Small intestine (tissue), 7 donors: ENCODE measurements at regions not wholly inside any gene's neighbourhood (a gene's known extent, or its start where the extent isn't known, plus 50 kb on each side); places are given as distances from the start of the nearest gene placed in this dataset.

Experiments used
- DNase-seq, 2 donors: peaks; one replicate each; pipeline versions ENCODE4 v3.0.0 to v3.0.0-alpha.2; 2013
- FAIRE-seq: peaks from 2 replicates; lab custom pipeline; 2012; peaks lifted over from hg19 to GRCh38; lab: Jason Lieb, UNC
- H3K27ac ChIP-seq, 3 donors: one replicate each; pipeline ENCODE4 v1.5.1; 2013; ENCODE audit warnings: low read length in 2 of 3, mild to moderate bottlenecking in 2 of 3, control low read depth in 1 of 3, inconsistent platforms in 1 of 3, low read depth in 1 of 3, moderate library complexity in 1 of 3
- H3K27me3 ChIP-seq, 3 donors: one replicate each; pipeline ENCODE4 v1.6.1; 2013; ENCODE audit warnings: low read length in 3 of 3, inconsistent platforms in 1 of 3; ENCODE audit not compliant: control insufficient read depth in 3 of 3, insufficient read depth in 3 of 3
- H3K36me3 ChIP-seq, 3 donors: one replicate each; pipeline ENCODE4 v1.6.1; 2013; ENCODE audit warnings: low read length in 3 of 3, inconsistent platforms in 1 of 3, low read depth in 1 of 3, mild to moderate bottlenecking in 1 of 3, moderate library complexity in 1 of 3; ENCODE audit not compliant: control insufficient read depth in 3 of 3, insufficient read depth in 2 of 3
- H3K4me1 ChIP-seq, 3 donors: one replicate each; pipeline ENCODE4 v1.6.1; 2013; ENCODE audit warnings: low read length in 2 of 3, inconsistent platforms in 1 of 3, low read depth in 1 of 3, mild to moderate bottlenecking in 1 of 3, moderate library complexity in 1 of 3; ENCODE audit not compliant: control insufficient read depth in 3 of 3, insufficient read depth in 2 of 3
- H3K4me3 ChIP-seq, 3 donors: one replicate each; pipeline ENCODE4 v1.5.1; 2013; ENCODE audit warnings: low read length in 3 of 3, control low read depth in 1 of 3, inconsistent platforms in 1 of 3, low read depth in 1 of 3, mild to moderate bottlenecking in 1 of 3, moderate library complexity in 1 of 3
- H3K9me3 ChIP-seq, 2 donors: one replicate each; pipeline ENCODE4 v1.6.1; 2013; ENCODE audit warnings: low read depth in 1 of 2, low read length in 1 of 2; ENCODE audit not compliant: control insufficient read depth in 2 of 2, insufficient read depth in 1 of 2
- WGBS, 3 donors: extraction: QIAGEN DNeasy Blood & Tissue Kit; methylation state at CpG; one replicate each; pipeline ENCODE4 v1.1.7; 2013; 5-methylcytosine and 5-hydroxymethylcytosine counted together
- donor health status: healthy with polysubstance abuse.
- donor health status: control.
- donor health status: control.
- donor health status: Bipolar disorder and iron deficiency.
- donor health status: healthy.

DNA sequence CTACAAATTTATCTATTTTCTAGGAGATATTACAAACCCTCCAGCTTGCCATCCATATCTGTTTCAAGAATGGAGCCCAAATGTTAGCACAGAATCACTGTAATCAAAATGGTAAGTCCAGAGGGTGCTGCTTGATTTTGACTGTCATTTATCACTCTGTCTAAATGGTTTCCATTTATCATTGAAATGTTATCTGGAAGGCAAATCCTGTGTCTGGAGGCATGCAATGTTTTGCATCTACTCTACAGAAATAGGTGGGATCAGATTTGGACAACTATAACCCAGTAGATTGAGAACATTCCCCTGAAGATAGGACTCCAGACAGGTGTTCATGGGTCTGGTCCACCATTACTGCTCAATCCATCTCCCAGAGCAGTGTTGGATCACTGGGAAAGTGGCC is 128.7 kb downstream of the MAIP1 start:
- no peak for FAIRE-seq
- H3K9me3 ChIP-seq, result peaks cover 0 to 3% of the 10 kb centered on the region in 2 donors
- H3K27ac ChIP-seq, result no peak overlapping the region

DNA sequence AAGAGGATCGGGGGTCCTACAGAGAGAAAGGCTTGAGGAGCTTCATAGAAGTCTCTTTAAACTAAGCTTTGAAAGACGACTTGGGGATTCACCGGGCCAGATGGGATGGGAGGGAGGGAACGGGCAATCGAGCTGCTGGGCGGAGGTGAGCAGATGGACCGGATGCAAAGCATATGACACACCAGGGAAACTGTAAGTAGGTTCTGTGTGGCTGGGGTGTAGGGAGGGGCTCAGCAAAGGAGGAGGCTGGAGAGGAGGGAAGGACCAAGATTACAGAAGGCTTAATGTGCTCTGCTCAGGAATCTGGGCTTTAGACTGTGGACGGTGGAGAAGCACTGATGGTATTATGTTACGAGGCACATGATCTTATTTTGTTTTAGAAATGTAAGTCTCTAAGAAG is 131.5 kb downstream of the MAIP1 start:
- no peaks in the 10 kb centered on the region for H3K36me3 ChIP-seq
- no peaks in the 10 kb centered on the region for H3K27me3 ChIP-seq
- H3K4me3 ChIP-seq, result no peak overlapping the region
- DNase-seq, result peak; percentile 9 to 45
- peaks cover 0 to 6% (median 0%) of the 10 kb centered on the region in 3 donors for H3K4me1 ChIP-seq
- 74 to 81% (median 80%) methylated on average over 9 of the region's 9 CpGs for WGBS, 3 donors
- no peak for FAIRE-seq
- no peak overlapping the region for H3K27ac ChIP-seq
- H3K9me3 ChIP-seq, result no peaks in the 10 kb centered on the region

More for the DNA sequence above, 128.7 kb downstream of the MAIP1 start:
- Histone ChIP-seq H3K4me3 (no peak overlapping the region), H3K27me3 (no peaks in the 10 kb centered on the region), H3K4me1 (peaks cover 0 to 6% (median 0%) of the 10 kb centered on the region in 3 donors), H3K36me3 (no peaks in the 10 kb centered on the region)
- no peak for DNase-seq

DNA sequence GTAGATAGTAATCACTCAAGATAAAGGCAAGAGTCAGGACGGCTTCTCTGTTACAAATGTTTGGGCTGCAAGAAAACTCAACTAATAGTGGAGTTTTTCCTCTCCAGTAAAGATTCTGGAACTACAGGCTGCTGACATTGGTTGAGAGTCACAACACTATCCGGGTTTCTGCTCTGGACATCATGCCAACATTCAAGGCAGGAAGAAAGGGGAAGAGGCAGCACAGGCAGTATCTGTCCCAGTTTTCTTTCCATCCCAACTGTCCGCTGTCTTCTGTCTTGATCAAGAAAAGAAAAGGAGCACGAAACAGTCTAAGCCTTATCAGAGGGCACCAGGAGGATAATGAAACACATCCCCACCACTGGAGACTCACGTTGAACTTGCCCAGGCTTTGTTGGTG is 132.1 kb downstream of the MAIP1 start:
- Histone ChIP-seq H3K27me3 (no peaks in the 10 kb centered on the region), H3K4me1 (peaks cover 0 to 6% (median 0%) of the 10 kb centered on the region in 3 donors), H3K4me3 (no peak overlapping the region), H3K9me3 (no peaks in the 10 kb centered on the region), H3K27ac (no peak overlapping the region), H3K36me3 (no peaks in the 10 kb centered on the region)
- no peak for DNase-seq
- FAIRE-seq, result no peak
- 68 to 77% (median 69%) methylated on average over 5 of the region's 5 CpGs for WGBS, 3 donors

DNA sequence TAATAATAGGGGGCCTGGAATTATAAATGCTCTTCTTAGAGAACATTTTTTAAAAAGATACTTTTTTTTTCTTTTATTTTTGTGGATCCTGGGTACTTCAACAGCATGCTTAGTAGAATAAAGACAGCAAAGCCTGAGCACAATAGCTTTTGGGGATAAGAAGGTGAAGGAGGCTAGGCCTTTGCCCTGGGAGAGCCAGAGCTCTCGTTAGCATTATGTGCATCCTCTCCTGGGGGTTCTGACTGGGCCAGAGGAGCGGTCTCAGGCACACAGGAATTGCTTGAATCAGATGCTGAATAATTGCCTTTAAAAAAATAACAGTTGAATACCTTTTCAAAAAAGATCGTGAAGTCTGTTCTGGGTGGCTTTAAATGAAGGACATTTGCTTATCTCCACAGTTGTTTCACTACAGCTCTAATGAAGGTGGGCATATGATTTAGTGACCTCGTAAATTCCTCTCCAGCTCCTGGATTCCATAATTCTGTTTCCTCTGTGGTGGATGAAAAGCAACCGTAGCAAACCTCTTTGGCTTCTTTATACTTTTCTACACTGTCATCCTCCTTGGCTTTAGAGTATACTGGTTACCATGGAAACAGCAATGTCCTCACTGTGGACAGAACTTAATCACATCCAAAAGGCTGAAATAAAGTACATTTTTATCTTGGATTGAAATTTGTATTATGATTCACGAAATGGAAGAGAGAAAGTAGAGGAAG is 133.8 kb downstream of the MAIP1 start:
- no peak for DNase-seq
- Histone ChIP-seq H3K4me1 (peaks cover 0 to 6% (median 0%) of the 10 kb centered on the region in 3 donors), H3K36me3 (no peaks in the 10 kb centered on the region), H3K9me3 (no peaks in the 10 kb centered on the region), H3K4me3 (no peak overlapping the region), H3K27me3 (no peaks in the 10 kb centered on the region), H3K27ac (no peak overlapping the region)
- no peak for FAIRE-seq
- WGBS, 3 donors, result 77 to 83% (median 82%) methylated on average over 6 of the region's 6 CpGs

DNA sequence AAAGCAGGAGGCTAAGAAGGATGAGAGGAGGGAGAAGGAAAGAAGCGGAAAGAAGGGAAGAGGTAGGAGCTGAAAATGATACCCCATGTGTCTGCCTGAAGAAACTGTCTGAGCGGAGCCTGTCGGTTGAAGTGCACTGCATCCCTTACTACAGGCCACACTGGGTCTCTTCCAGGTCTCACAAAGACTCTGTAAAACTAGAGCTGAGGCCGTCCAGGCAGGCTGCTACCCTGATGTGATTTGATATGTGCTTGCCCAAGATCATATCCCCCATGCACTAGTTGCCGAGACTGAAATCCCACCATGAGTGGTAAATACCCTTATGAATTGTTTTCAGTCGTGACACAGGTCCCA is 134.4 kb downstream of the MAIP1 start:
- Histone ChIP-seq H3K4me1 (peaks cover 0 to 6% (median 0%) of the 10 kb centered on the region in 3 donors), H3K4me3 (no peak overlapping the region), H3K9me3 (no peaks in the 10 kb centered on the region), H3K27ac (no peak overlapping the region), H3K27me3 (no peaks in the 10 kb centered on the region), H3K36me3 (no peaks in the 10 kb centered on the region)
- FAIRE-seq (no peak), DNase-seq (no peak)
- 72 to 90% (median 80%) methylated on average over 6 of the region's 6 CpGs for WGBS, 3 donors

DNA sequence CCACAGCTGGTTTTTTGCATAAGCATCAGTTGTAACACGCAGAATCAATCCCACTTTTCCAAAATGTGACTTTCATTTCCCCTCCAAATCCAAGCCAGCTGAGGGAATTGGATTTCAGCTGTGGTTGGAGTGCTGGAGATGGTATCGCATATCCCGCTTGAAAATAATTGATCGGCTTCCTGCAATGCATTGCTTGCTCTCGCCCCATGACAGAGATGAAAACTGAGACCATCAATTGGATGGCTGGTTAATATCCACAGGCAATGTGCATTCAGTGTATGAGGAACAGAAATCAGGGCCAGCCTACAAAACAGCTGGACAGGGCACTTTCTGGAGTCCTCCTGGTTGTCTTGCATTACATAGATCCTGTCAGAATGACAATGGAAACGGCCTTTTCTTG is 135.3 kb downstream of the MAIP1 start:
- Histone ChIP-seq H3K4me3 (no peak overlapping the region), H3K9me3 (no peaks in the 10 kb centered on the region), H3K36me3 (no peaks in the 10 kb centered on the region), H3K4me1 (peaks cover 0 to 6% (median 0%) of the 10 kb centered on the region in 3 donors), H3K27me3 (no peaks in the 10 kb centered on the region), H3K27ac (no peak overlapping the region)
- FAIRE-seq, result no peak
- DNase-seq, result no peak
- WGBS, 3 donors, result 87 to 93% (median 92%) methylated on average over 6 of the region's 6 CpGs

DNA sequence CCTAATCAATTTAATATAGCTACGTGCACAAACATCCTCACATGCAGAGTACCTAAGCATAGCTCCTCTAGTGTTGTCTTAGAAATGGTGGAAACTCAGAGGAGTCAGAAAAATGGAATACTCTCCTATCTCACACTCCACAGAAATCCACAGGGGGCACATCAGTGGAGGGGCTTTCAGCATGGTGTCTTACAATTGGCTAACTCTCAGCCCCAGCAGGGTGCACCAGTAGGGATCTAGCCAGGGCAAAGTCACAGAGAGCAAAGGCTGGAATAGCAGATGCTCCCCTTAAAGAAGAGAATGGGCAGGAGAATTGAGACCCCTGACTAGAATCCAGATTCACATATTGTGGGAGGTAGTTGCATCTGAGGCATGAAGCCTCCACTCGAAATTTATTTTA is 135.7 kb downstream of the MAIP1 start:
- FAIRE-seq, result no peak
- Histone ChIP-seq H3K27ac (no peak overlapping the region), H3K4me1 (peaks cover 0 to 6% (median 0%) of the 10 kb centered on the region in 3 donors), H3K9me3 (no peaks in the 10 kb centered on the region), H3K4me3 (no peak overlapping the region), H3K36me3 (no peaks in the 10 kb centered on the region), H3K27me3 (no peaks in the 10 kb centered on the region)
- 82 to 87% (median 82%) methylated on average over 2 of the region's 2 CpGs for WGBS, 3 donors
- DNase-seq, result no peak

DNA sequence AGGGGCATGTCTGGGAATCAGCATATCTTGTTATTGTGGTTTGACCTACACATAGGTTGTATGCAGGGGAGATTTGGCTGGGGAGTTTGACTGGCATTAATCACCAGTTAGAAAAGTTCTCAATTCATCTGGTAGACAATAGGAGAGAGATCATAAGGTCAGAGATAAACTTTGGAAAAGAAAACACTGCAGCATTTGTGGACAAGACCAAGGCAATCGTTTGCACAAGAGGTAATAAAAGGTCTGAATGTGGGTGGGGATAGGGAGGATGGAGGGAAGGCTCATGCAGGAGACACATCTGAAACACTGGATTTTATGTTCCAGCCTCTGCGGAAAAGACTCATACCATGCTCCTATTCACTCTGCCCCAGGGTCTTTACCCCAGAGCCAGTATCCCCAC is 136.9 kb downstream of the MAIP1 start:
- Histone ChIP-seq H3K4me3 (no peak overlapping the region), H3K4me1 (peaks cover 0 to 3% (median 0%) of the 10 kb centered on the region in 3 donors), H3K36me3 (no peaks in the 10 kb centered on the region), H3K27me3 (no peaks in the 10 kb centered on the region), H3K27ac (no peak overlapping the region), H3K9me3 (no peaks in the 10 kb centered on the region)
- peak; percentile 17 to 50 for DNase-seq
- WGBS, 3 donors, result 41 to 56% (median 54%) methylated on average over 2 of the region's 2 CpGs
- FAIRE-seq, result no peak

DNA sequence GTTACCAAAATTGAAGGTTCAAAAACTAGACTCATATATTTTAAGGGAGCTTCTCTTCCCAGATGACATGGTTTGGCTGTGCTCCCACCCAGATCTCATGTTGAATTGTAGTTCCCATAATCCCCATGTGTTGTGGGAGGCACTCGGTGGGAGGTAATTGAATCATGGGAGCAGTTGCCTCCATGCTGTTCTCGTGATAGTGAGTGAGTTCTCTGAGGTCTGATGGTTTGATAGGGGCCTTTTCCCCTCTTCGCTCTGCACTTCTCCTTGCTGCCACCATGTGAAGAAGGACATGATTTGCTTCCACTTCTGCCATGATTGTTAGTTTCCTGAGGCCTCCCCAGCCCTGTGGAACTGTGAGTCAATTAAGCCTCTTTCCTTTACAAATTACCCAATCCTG is 140.1 kb downstream of the MAIP1 start:
- Histone ChIP-seq H3K27me3 (no peaks in the 10 kb centered on the region), H3K36me3 (no peaks in the 10 kb centered on the region), H3K4me3 (no peak overlapping the region), H3K27ac (no peak overlapping the region), H3K9me3 (no peaks in the 10 kb centered on the region), H3K4me1 (no peaks in the 10 kb centered on the region)
- DNase-seq, result no peak
- no peak for FAIRE-seq
- 77 to 92% (median 79%) methylated on average over 3 of the region's 3 CpGs for WGBS, 3 donors
